ENCODE measurements at regions not wholly inside any gene's neighbourhood (a gene's known extent, or its start where the extent isn't known, plus 50 kb on each side); places are given as distances from the start of the nearest gene placed in this dataset.

- ATAC-seq: no peak
- TF ChIP-seq TOX (CRISPR knock-in tag; IDR thresholded peaks at IDR 0.05; ENCODE audit: borderline replicate concordance): no peak
- no peak for TF ChIP-seq TSHZ2 (CRISPR knock-in tag; IDR thresholded peaks at IDR 0.05)
- TF ChIP-seq ZFP30 (CRISPR knock-in tag; IDR thresholded peaks at IDR 0.05): no peak
- TF ChIP-seq ESRRG (CRISPR knock-in tag; IDR thresholded peaks at IDR 0.05): no peak
- TF ChIP-seq BACH2 (CRISPR knock-in tag; IDR thresholded peaks at IDR 0.05; ENCODE audit: borderline replicate concordance): no peak
- no peak for TF ChIP-seq PPARA (CRISPR knock-in tag; IDR thresholded peaks at IDR 0.05; ENCODE audit: borderline replicate concordance)
- TF ChIP-seq OSR1 (CRISPR knock-in tag; IDR thresholded peaks at IDR 0.05): no peak
- no peak for TF ChIP-seq PATZ1 (CRISPR knock-in tag; IDR thresholded peaks at IDR 0.05; ENCODE audit: borderline replicate concordance)
- no peak for TF ChIP-seq ZNF8 (CRISPR knock-in tag; IDR thresholded peaks at IDR 0.05)
- no peak for TF ChIP-seq ZNF70 (CRISPR knock-in tag; IDR thresholded peaks at IDR 0.05)
Measured at GRCh38 chr6:14306151-14306906, 188.8 kb downstream of the CD83 start.

GRCh38 chr6:14309516-14309915, 191.9 kb downstream of the CD83 start:
- no peak for ATAC-seq
- TF ChIP-seq ZC3H10 (CRISPR knock-in tag; IDR thresholded peaks at IDR 0.05): no peak
- TF ChIP-seq OSR1 (CRISPR knock-in tag; IDR thresholded peaks at IDR 0.05): no peak
- no peak for TF ChIP-seq CSRNP3 (CRISPR knock-in tag; IDR thresholded peaks at IDR 0.05)
- TF ChIP-seq PATZ1 (CRISPR knock-in tag; IDR thresholded peaks at IDR 0.05; ENCODE audit: borderline replicate concordance): no peak
- no peak for TF ChIP-seq BACH2 (CRISPR knock-in tag; IDR thresholded peaks at IDR 0.05; ENCODE audit: borderline replicate concordance)
- TF ChIP-seq ZFP3 (CRISPR knock-in tag; IDR thresholded peaks at IDR 0.05): no peak
- TF ChIP-seq ESRRG (CRISPR knock-in tag; IDR thresholded peaks at IDR 0.05): no peak

GRCh38 chr6:14309951-14310445, 192.4 kb downstream of the CD83 start:
- TF ChIP-seq CSRNP3 (CRISPR knock-in tag; IDR thresholded peaks at IDR 0.05) (no peak), ZFP30 (CRISPR knock-in tag; IDR thresholded peaks at IDR 0.05) (no peak)

GRCh38 chr6:14310960-14311359, 193.4 kb downstream of the CD83 start:
- no peak for ATAC-seq
- TF ChIP-seq TCF4 (CRISPR knock-in tag; IDR thresholded peaks at IDR 0.05; ENCODE audit: borderline replicate concordance): no peak
- TF ChIP-seq PATZ1 (CRISPR knock-in tag; IDR thresholded peaks at IDR 0.05; ENCODE audit: borderline replicate concordance): no peak
- TF ChIP-seq TOX (CRISPR knock-in tag; IDR thresholded peaks at IDR 0.05; ENCODE audit: borderline replicate concordance): no peak
- no peak for TF ChIP-seq GLIS3 (CRISPR knock-in tag; IDR thresholded peaks at IDR 0.05)
- TF ChIP-seq ARNTL (CRISPR knock-in tag; IDR thresholded peaks at IDR 0.05; ENCODE audit: borderline replicate concordance, low read depth): no peak
- no peak for TF ChIP-seq ZC3H10 (CRISPR knock-in tag; IDR thresholded peaks at IDR 0.05)
- no peak for TF ChIP-seq ZFP3 (CRISPR knock-in tag; IDR thresholded peaks at IDR 0.05)

More at GRCh38 chr6:14309951-14310445, 192.4 kb downstream of the CD83 start:
- no peak for ATAC-seq
